Lung (tissue), 11 donors: ENCODE measurements at regions not wholly inside any gene's neighbourhood (a gene's known extent, or its start where the extent isn't known, plus 50 kb on each side); places are given as distances from the start of the nearest gene placed in this dataset.

Experiments
- ATAC-seq: fragments of 200-7000 bp; cut with Tn5 transposase; one replicate; pipeline ENCODE4 v1.9.1; 2020; ENCODE audit warnings: moderate number of reproducible peaks; ENCODE audit not compliant: insufficient read depth, low FRiP score
- DNase-seq, 3 donors: peaks; one replicate each; pipeline ENCODE4 v3.0.0-alpha.2; 2013 to 2017
- H3K27ac ChIP-seq, 2 donors: one replicate each; pipeline ENCODE4 v1.5.1; 2013; ENCODE audit warnings: mild to moderate bottlenecking in 2 of 2, moderate library complexity in 2 of 2, control low read depth in 1 of 2, inconsistent platforms in 1 of 2, low read depth in 1 of 2, low read length in 1 of 2
- H3K27me3 ChIP-seq, 3 donors: one replicate each; pipeline ENCODE4 v1.5.1; 2013; ENCODE audit warnings: low read length in 2 of 3; ENCODE audit not compliant: control insufficient read depth in 3 of 3, insufficient read depth in 3 of 3
- H3K36me3 ChIP-seq, 4 donors: one replicate each; pipeline ENCODE4 v1.5.1; 2013; ENCODE audit warnings: low read length in 4 of 4, mild to moderate bottlenecking in 1 of 4, moderate library complexity in 1 of 4; ENCODE audit not compliant: control insufficient read depth in 4 of 4, insufficient read depth in 4 of 4
- H3K4me1 ChIP-seq, 5 donors: one replicate each; pipeline ENCODE4 v1.5.1; 2013; ENCODE audit warnings: low read length in 5 of 5, mild to moderate bottlenecking in 2 of 5, moderate library complexity in 1 of 5; ENCODE audit not compliant: control insufficient read depth in 5 of 5, insufficient read depth in 5 of 5
- H3K4me3 ChIP-seq: one replicate; pipeline ENCODE4 v1.5.1; 2013; ENCODE audit warnings: mild to moderate bottlenecking, control low read depth, moderate library complexity
- H3K9ac ChIP-seq, 2 donors: one replicate each; pipeline ENCODE4 v1.5.1; 2013; ENCODE audit warnings: low read length in 2 of 2, control low read depth in 1 of 2; ENCODE audit not compliant: insufficient read depth in 1 of 2
- H3K9me3 ChIP-seq, 4 donors: one replicate each; pipeline ENCODE4 v1.5.1; 2013; ENCODE audit warnings: low read length in 3 of 4, mild to moderate bottlenecking in 1 of 4, moderate library complexity in 1 of 4; ENCODE audit not compliant: control insufficient read depth in 4 of 4, insufficient read depth in 3 of 4
- CTCF ChIP-seq: IDR thresholded peaks from 2 replicates; pipeline ENCODE4 v1.5.1; 2012; ENCODE audit warnings: mild to moderate bottlenecking; ENCODE audit errors: control extremely low read depth, extremely low read depth
- WGBS, 2 donors: extraction: QIAGEN DNeasy Blood & Tissue Kit; methylation state at CpG; one replicate each; pipeline ENCODE4 v1.1.7; 2013; 5-methylcytosine and 5-hydroxymethylcytosine counted together
- donor health status: control.
- donor health status: control.
- donor health status: Bipolar disorder and iron deficiency.
- donor health status: healthy.
- donor health status: DM: yes; HTN: yes; CAD: no.

- Histone ChIP-seq H3K4me1 (no peaks in the 10 kb centered on the region), H3K4me3 (no peak overlapping the region), H3K27ac (no peak overlapping the region), H3K9ac (no peak overlapping the region), H3K36me3 (no peaks in the 10 kb centered on the region), H3K27me3 (no peaks in the 10 kb centered on the region), H3K9me3 (peaks cover 0 to 4% (median 0%) of the 10 kb centered on the region in 4 donors)
- no peak for TF ChIP-seq CTCF
- no peak for ATAC-seq
- WGBS, 2 donors: 87% methylated on average over 2 of the region's 2 CpGs
- no peak for DNase-seq
Observed at GRCh38 chr7:94769724-94770123, 113.8 kb upstream of the SGCE start.

- Histone ChIP-seq H3K4me1 (no peaks in the 10 kb centered on the region), H3K9me3 (no peaks in the 10 kb centered on the region), H3K27ac (no peak overlapping the region), H3K9ac (no peak overlapping the region), H3K27me3 (no peaks in the 10 kb centered on the region), H3K36me3 (no peaks in the 10 kb centered on the region), H3K4me3 (no peak overlapping the region)
- DNase-seq (peak in 2 of 3 donors; percentile 59 to 63), ATAC-seq (no peak)
- 44 to 77% methylated on average over 3 of the region's 3 CpGs for WGBS, 2 donors
- no peak for TF ChIP-seq CTCF
Observed at GRCh38 chr7:94778711-94779459, 123.0 kb upstream of the SGCE start.

GRCh38 chr7:94779861-94780260 lies 123.9 kb upstream of the SGCE start:
- H3K9me3 ChIP-seq: no peaks in the 10 kb centered on the region
- no peak overlapping the region for H3K9ac ChIP-seq
- 73 to 95% methylated on average over 1 of the region's 1 CpG for WGBS, 2 donors
- no peaks in the 10 kb centered on the region for H3K27me3 ChIP-seq
- no peak overlapping the region for H3K4me3 ChIP-seq
- H3K4me1 ChIP-seq: no peaks in the 10 kb centered on the region
- TF ChIP-seq CTCF: no peak
- DNase-seq (no peak), ATAC-seq (no peak)
- H3K27ac ChIP-seq: no peak overlapping the region
- H3K36me3 ChIP-seq: no peaks in the 10 kb centered on the region

GRCh38 chr7:94781236-94781635 lies 125.3 kb upstream of the SGCE start:
- TF ChIP-seq CTCF: no peak
- WGBS, 2 donors: 75 to 83% methylated on average over 2 of the region's 2 CpGs

More at GRCh38 chr7:94781236-94781635, 125.3 kb upstream of the SGCE start:
- Histone ChIP-seq H3K27ac (no peak overlapping the region), H3K4me1 (no peaks in the 10 kb centered on the region), H3K36me3 (no peaks in the 10 kb centered on the region), H3K9ac (no peak overlapping the region), H3K4me3 (no peak overlapping the region), H3K9me3 (no peaks in the 10 kb centered on the region), H3K27me3 (no peaks in the 10 kb centered on the region)
- ATAC-seq (no peak), DNase-seq (no peak)
